ENCODE measurements at regions not wholly inside any gene's neighbourhood (a gene's known extent, or its start where the extent isn't known, plus 50 kb on each side); places are given as distances from the start of the nearest gene placed in this dataset.

GRCh38 chr7:130852867-130853266 lies 118.9 kb upstream of the KLF14 start:
- POLR2A ChIA-PET, result no interaction called here
- CTCF ChIA-PET, result interaction anchor here (1.2 kb wide), 1 partner anchor 22 kb away, joined by 4 read pairs; no protein-coding TSS in a partner anchor
- Histone ChIP-seq H3K4me1 (ENCODE audit: control insufficient read depth, insufficient read depth, low read length) (no peaks in the 10 kb centered on the region), H3K9me3 (ENCODE audit: control insufficient read depth, insufficient read depth, low read depth, low read length) (no peaks in the 10 kb centered on the region), H3K4me3 (ENCODE audit: low read depth, low read length) (no peak overlapping the region), H3K36me3 (ENCODE audit: control insufficient read depth in 2 of 2, insufficient read depth in 1 of 2, low read length in 2 of 2) (no peaks in the 10 kb centered on the region), H3K27ac (ENCODE audit: extremely low read depth, low read depth, low read length) (no peak overlapping the region)
- TF ChIP-seq ZBTB7A (tag by site-specific recombination; IDR thresholded peaks at IDR 0.05; ENCODE audit: low read depth) (no peak), ZNF664 (tag by site-specific recombination; IDR thresholded peaks at IDR 0.05) (no peak), ZNF426 (tag by site-specific recombination; IDR thresholded peaks at IDR 0.05) (no peak), ZNF10 (tag by site-specific recombination; IDR thresholded peaks at IDR 0.05) (no peak), HOXD13 (CRISPR knock-in tag; IDR thresholded peaks at IDR 0.05; ENCODE audit: borderline replicate concordance) (no peak), ZNF423 (tag by site-specific recombination; IDR thresholded peaks at IDR 0.05) (no peak), ZNF707 (tag by site-specific recombination; IDR thresholded peaks at IDR 0.05) (no peak), ZNF433 (tag by site-specific recombination; IDR thresholded peaks at IDR 0.05; ENCODE audit: low read depth) (no peak), ZNF169 (tag by site-specific recombination; IDR thresholded peaks at IDR 0.05) (no peak), ZNF16 (tag by site-specific recombination; IDR thresholded peaks at IDR 0.05; ENCODE audit: low read depth) (no peak), ZNF366 (tag by site-specific recombination; conservative IDR thresholded peaks at IDR 0.05) (no peak), ZSCAN4 (tag by site-specific recombination; IDR thresholded peaks at IDR 0.05) (no peak), ZNF521 (tag by site-specific recombination; IDR thresholded peaks at IDR 0.05) (no peak), SALL2 (tag by site-specific recombination; IDR thresholded peaks at IDR 0.05; ENCODE audit: borderline replicate concordance) (no peak), ZNF600 (tag by site-specific recombination; IDR thresholded peaks at IDR 0.05) (no peak), ZNF837 (tag by site-specific recombination; IDR thresholded peaks at IDR 0.05) (no peak)
- TF ChIP-seq, protein P1, sequence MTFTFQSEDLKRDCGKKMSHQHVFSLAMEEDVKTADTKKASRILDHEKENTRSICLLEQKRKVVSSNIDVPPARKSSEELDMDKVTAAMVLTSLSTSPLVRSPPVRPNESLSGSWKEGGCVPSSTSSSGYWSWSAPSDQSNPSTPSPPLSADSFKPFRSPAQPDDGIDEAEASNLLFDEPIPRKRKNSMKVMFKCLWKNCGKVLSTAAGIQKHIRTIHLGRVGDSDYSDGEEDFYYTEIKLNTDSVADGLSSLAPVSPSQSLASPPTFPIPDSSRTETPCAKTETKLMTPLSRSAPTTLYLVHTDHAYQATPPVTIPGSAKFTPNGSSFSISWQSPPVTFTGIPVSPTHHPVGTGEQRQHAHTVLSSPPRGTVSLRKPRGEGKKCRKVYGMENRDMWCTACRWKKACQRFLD (tag by site-specific recombination; IDR thresholded peaks at IDR 0.05), result no peak
- TF ChIP-seq, protein P2, sequence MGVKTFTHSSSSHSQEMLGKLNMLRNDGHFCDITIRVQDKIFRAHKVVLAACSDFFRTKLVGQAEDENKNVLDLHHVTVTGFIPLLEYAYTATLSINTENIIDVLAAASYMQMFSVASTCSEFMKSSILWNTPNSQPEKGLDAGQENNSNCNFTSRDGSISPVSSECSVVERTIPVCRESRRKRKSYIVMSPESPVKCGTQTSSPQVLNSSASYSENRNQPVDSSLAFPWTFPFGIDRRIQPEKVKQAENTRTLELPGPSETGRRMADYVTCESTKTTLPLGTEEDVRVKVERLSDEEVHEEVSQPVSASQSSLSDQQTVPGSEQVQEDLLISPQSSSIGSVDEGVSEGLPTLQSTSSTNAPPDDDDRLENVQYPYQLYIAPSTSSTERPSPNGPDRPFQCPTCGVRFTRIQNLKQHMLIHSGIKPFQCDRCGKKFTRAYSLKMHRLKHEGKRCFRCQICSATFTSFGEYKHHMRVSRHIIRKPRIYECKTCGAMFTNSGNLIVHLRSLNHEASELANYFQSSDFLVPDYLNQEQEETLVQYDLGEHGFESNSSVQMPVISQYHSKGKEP (tag by site-specific recombination; IDR thresholded peaks at IDR 0.05), result no peak

DNA sequence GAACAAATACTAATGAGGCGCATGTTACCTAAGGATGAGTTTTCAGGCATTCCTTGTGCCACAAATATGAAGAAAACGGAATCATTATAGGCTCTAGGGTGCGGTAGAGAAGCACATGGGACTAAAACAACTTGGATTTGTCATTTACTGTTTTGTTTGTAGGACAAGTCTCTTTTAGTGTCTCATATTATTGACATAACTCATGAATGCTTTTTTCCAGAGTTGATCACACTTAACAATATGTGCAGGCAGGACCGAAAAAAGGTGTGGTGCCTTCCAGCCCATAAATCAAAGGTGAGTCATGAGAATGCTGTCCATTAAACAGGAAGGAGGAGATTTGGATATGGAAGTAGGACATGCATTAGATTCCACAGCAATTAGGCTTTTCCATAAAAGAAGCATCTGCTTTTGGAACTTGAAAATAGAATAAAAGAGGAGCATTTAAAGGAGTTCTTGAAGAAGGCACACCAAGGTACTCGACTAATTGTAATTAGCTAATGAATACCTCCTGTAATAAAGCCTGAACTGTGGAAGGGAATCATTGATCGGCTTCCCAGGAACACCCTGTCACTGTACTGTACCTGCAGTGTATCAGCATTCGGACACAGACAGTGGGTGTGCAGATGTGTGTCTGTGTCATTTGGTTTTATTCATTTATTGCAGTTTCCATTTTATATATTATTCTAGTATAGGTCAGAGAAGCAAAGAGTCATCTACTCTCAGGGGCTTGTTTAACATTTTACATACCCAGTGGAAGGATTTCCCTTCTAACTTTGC lies 119.7 kb upstream of the KLF14 start:
- Histone ChIP-seq H3K36me3 (ENCODE audit: control insufficient read depth in 2 of 2, insufficient read depth in 1 of 2, low read length in 2 of 2) (no peaks in the 10 kb centered on the region), H3K9me3 (ENCODE audit: control insufficient read depth, insufficient read depth, low read depth, low read length) (no peaks in the 10 kb centered on the region), H3K4me1 (ENCODE audit: control insufficient read depth, insufficient read depth, low read length) (no peaks in the 10 kb centered on the region), H3K4me3 (ENCODE audit: low read depth, low read length) (no peak overlapping the region), H3K27ac (ENCODE audit: extremely low read depth, low read depth, low read length) (no peak overlapping the region)
- CTCF ChIA-PET, result no interaction called here
- POLR2A ChIA-PET, result no interaction called here
- TF ChIP-seq ZNF501 (tag by site-specific recombination; IDR thresholded peaks at IDR 0.05) (no peak), MEIS1 (CRISPR knock-in tag; IDR thresholded peaks at IDR 0.05; ENCODE audit: borderline replicate concordance) (peak; percentile 78; the same call in 1 of the 2 replicates)

Data from HEK293 (cell line).